MM.1S (cell line): ENCODE measurements at regions not wholly inside any gene's neighbourhood (a gene's known extent, or its start where the extent isn't known, plus 50 kb on each side); places are given as distances from the start of the nearest gene placed in this dataset.
A peak's percentile ranks its signal among the peaks of the same experiment; 100 is the strongest.

Experiments
- DNase-seq: peaks from one replicate; pipeline ENCODE4 v3.0.0-alpha.2; 2015
- H2AFZ ChIP-seq: fragments of 300-600 bp; sonication (generic); 2 replicates; pipeline ENCODE4 v1.6.0; 2016; ENCODE audit warnings: antibody characterized with exemption, low read length
- H3F3A ChIP-seq: fragments of 300-600 bp; sonication (generic); 2 replicates; pipeline ENCODE4 v1.6.1; 2016; ENCODE audit warnings: mild to moderate bottlenecking, antibody characterized with exemption, low read length, moderate library complexity, mixed read lengths; ENCODE audit not compliant: insufficient read depth
- H3K27ac ChIP-seq: fragments of 300-600 bp; sonication (generic); 2 replicates; pipeline ENCODE4 v1.5.1; 2016; ENCODE audit warnings: mild to moderate bottlenecking, low read length
- H3K27me3 ChIP-seq: fragments of 300-600 bp; sonication (generic); replicated peaks from 2 replicates; pipeline ENCODE4 v1.6.0; 2016; ENCODE audit warnings: low read length; ENCODE audit not compliant: insufficient read depth
- H3K36me3 ChIP-seq: fragments of 300-600 bp; sonication (generic); replicated peaks from 2 replicates; pipeline ENCODE4 v1.6.1; 2016; ENCODE audit warnings: mild to moderate bottlenecking, low read length, mixed read lengths; ENCODE audit not compliant: insufficient read depth
- H3K4me1 ChIP-seq: fragments of 300-600 bp; sonication (generic); 2 replicates; pipeline ENCODE4 v1.6.1; 2016; ENCODE audit warnings: low read length, mixed read lengths
- H3K4me2 ChIP-seq: fragments of 300-600 bp; sonication (generic); 2 replicates; pipeline ENCODE4 v1.6.0; 2016; ENCODE audit warnings: low read depth, low read length
- H3K4me3 ChIP-seq: fragments of 300-600 bp; sonication (generic); 2 replicates; pipeline ENCODE4 v1.5.1; 2016; ENCODE audit warnings: low read length, mixed read lengths
- H3K79me2 ChIP-seq: fragments of 300-600 bp; sonication (generic); 2 replicates; pipeline ENCODE4 v1.6.1; 2016; ENCODE audit warnings: mixed run types, low read length, mixed read lengths
- H3K9ac ChIP-seq: fragments of 300-600 bp; sonication (generic); 2 replicates; pipeline ENCODE4 v1.6.1; 2016; ENCODE audit warnings: low read length, mixed read lengths
- H3K9me2 ChIP-seq: fragments of 300-600 bp; sonication (generic); replicated peaks from 2 replicates; pipeline ENCODE4 v1.6.1; 2016; ENCODE audit warnings: mild to moderate bottlenecking, low read length, mixed read lengths; ENCODE audit not compliant: insufficient read depth
- H3K9me3 ChIP-seq: fragments of 300-600 bp; sonication (generic); replicated peaks from 2 replicates; pipeline ENCODE4 v1.6.1; 2016; ENCODE audit warnings: mild to moderate bottlenecking, low read length, mixed read lengths; ENCODE audit not compliant: insufficient read depth
- H4K20me1 ChIP-seq: fragments of 300-600 bp; sonication (generic); 2 replicates; pipeline ENCODE4 v1.6.1; 2016; ENCODE audit warnings: mild to moderate bottlenecking, low read length, moderate library complexity, mixed read lengths; ENCODE audit not compliant: insufficient read depth
- EZH2 ChIP-seq: fragments of 300-600 bp; sonication (generic); optimal IDR thresholded peaks from 2 replicates; pipeline ENCODE3; 2017; ENCODE audit warnings: low read depth, mild to moderate bottlenecking, antibody characterized with exemption, low read length, mixed read lengths
- EZH2phosphoT487 ChIP-seq: fragments of 300-600 bp; sonication (generic); IDR thresholded peaks from 2 replicates; pipeline ENCODE4 v1.6.1; 2018; ENCODE audit warnings: antibody characterized with exemption, low read length
- TF ChIP-seq, protein P1 (sequence below): fragments of 300-600 bp; sonication (generic); IDR thresholded peaks from 2 replicates; pipeline ENCODE4 v1.5.1; 2016; ENCODE audit warnings: antibody characterized with exemption, low read length, mixed read lengths

DNA sequence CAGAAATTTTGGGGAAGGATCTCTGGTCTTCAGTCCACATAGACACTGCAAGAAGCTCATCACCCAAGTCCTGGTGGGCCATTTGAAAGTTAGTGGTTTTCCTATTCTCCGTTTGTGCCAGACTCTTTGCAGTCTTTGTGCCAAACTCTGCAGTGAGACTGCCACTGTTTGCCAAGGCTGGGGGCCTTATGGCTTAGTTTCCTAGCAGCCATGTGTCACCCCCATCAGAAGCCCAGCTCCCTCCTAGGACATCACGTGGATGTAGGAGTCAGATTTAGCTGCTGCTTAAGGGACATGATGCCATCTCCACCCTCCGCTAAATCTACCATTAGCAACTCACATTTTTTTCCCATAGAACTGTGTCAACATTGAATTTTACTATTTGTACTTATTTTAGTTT is 220.0 kb downstream of the C11orf91 start:
- Histone ChIP-seq H3K4me3 (no peak overlapping the region), H4K20me1 (no peaks in the 10 kb centered on the region), H3K79me2 (no peaks in the 10 kb centered on the region), H3K9me2 (no peaks in the 10 kb centered on the region), H3K27me3 (no peaks in the 10 kb centered on the region), H3K4me1 (0 out of 2 replicates have a peak, but pooled peaks cover 4% of the 10 kb centered on the region), H3K9ac (no peak overlapping the region), H3F3A (no peaks in the 10 kb centered on the region), H3K9me3 (no peaks in the 10 kb centered on the region), H3K4me2 (no peak overlapping the region), H3K27ac (no peak overlapping the region), H3K36me3 (no peaks in the 10 kb centered on the region), H2AFZ (no peak overlapping the region)
- DNase-seq: no peak
- no peak for TF ChIP-seq EZH2

DNA sequence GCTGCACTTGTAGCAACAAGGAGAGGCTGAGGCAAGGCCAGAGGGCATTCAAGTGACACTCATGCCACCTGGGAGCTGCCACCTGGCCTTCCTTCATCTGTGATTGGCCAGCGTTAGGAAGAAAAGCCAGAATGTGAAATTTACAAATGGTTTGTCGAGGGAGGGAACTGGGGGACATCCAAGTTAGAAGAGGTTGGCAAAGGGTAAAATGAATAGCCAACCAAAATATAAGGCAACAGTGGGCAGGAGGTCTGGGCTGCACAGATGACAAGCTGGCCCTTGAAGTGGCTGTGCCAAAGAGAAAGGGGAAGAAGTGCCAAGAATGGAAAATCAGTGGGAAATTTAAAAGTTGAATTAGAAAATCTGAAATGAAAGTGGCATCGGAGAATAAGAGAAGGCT is 221.4 kb downstream of the C11orf91 start:
- Histone ChIP-seq H2AFZ (no peak overlapping the region), H3K79me2 (no peaks in the 10 kb centered on the region), H3K9ac (no peak overlapping the region), H3K4me2 (no peak overlapping the region), H3K27ac (no peak overlapping the region), H3K9me2 (no peaks in the 10 kb centered on the region), H3K36me3 (no peaks in the 10 kb centered on the region), H3F3A (no peaks in the 10 kb centered on the region), H4K20me1 (no peaks in the 10 kb centered on the region), H3K4me3 (no peak overlapping the region), H3K4me1 (0 out of 2 replicates have a peak, but pooled peaks cover 4% of the 10 kb centered on the region), H3K27me3 (no peaks in the 10 kb centered on the region), H3K9me3 (no peaks in the 10 kb centered on the region)
- no peak for DNase-seq
- TF ChIP-seq, protein P1, sequence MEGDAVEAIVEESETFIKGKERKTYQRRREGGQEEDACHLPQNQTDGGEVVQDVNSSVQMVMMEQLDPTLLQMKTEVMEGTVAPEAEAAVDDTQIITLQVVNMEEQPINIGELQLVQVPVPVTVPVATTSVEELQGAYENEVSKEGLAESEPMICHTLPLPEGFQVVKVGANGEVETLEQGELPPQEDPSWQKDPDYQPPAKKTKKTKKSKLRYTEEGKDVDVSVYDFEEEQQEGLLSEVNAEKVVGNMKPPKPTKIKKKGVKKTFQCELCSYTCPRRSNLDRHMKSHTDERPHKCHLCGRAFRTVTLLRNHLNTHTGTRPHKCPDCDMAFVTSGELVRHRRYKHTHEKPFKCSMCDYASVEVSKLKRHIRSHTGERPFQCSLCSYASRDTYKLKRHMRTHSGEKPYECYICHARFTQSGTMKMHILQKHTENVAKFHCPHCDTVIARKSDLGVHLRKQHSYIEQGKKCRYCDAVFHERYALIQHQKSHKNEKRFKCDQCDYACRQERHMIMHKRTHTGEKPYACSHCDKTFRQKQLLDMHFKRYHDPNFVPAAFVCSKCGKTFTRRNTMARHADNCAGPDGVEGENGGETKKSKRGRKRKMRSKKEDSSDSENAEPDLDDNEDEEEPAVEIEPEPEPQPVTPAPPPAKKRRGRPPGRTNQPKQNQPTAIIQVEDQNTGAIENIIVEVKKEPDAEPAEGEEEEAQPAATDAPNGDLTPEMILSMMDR: no peak
- TF ChIP-seq EZH2: no peak
- TF ChIP-seq EZH2phosphoT487: no peak

DNA sequence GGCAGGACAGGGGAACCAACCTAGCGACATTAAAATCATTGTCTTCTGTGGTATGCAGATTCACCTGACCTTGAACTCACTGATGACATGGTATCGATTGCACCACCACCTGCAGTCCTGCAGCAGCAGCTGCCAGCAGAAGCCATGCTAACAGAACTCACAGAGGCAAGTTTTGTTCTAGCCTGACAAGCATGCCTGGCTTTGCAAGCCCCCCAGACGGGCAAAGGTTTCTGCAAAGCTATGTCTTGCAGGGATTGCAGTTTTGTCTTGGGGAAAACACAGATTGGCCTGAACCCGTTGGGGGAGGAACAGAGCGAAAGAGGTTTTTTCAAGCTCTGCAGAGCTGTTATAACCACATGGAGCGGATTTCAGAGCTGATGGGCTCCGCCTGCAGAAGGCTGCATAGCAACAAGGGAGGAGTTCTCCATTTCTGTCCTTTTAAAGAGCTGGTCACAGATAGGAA is 221.0 kb downstream of the HIPK3 start:
- peak; percentile 62 for DNase-seq
- no peak overlapping the region for H2AFZ ChIP-seq

More for the DNA sequence above, 221.0 kb downstream of the HIPK3 start:
- Histone ChIP-seq H3K9me3 (no peaks in the 10 kb centered on the region), H3K27ac (no peak overlapping the region), H3K4me3 (no peak overlapping the region), H3K9me2 (no peaks in the 10 kb centered on the region), H3K36me3 (no peaks in the 10 kb centered on the region), H3K27me3 (no peaks in the 10 kb centered on the region), H3K9ac (no peak overlapping the region), H3K4me2 (no peak overlapping the region), H4K20me1 (no peaks in the 10 kb centered on the region), H3F3A (no peaks in the 10 kb centered on the region), H3K79me2 (no peaks in the 10 kb centered on the region), H3K4me1 (0 out of 2 replicates have a peak, but pooled peaks cover 4% of the 10 kb centered on the region)
- TF ChIP-seq, protein P1: no peak
- TF ChIP-seq EZH2phosphoT487: no peak
- no peak for TF ChIP-seq EZH2
